Spleen (tissue), 7 donors: ENCODE measurements at regions not wholly inside any gene's neighbourhood (a gene's known extent, or its start where the extent isn't known, plus 50 kb on each side); places are given as distances from the start of the nearest gene placed in this dataset.

Experiments used
- POLR2A ChIP-seq, 3 donors: fragments of 450-650 bp; IDR thresholded peaks; one replicate each; pipeline ENCODE4 v1.5.1; 2017; ENCODE audit warnings: antibody characterized with exemption in 3 of 3, mild to moderate bottlenecking in 1 of 3
- POLR2AphosphoS5 ChIP-seq, 3 donors: sonication (generic); formaldehyde crosslinking; IDR thresholded peaks; one replicate each; pipeline ENCODE4 v1.5.1; 2017; ENCODE audit warnings: antibody characterized with exemption in 3 of 3
- TF ChIP-seq, protein P1 (sequence below), 11 experiments: fragments of 200-600 bp in 7 of 11; fragments of 450-650 bp in 4 of 11; sonication (generic) in 4 of 11; IDR thresholded peaks in 8 of 11; conservative IDR thresholded peaks in 3 of 11; 1 replicate in 7 of 11; 2 replicates in 4 of 11; pipeline versions ENCODE4 v1.4.0 to v1.8.0; 2016 to 2021; ENCODE audit warnings: antibody characterized with exemption in 11 of 11, inconsistent platforms in 4 of 11, mild to moderate bottlenecking in 1 of 11
- donor health status: DM: no; HTN: no; CAD: no; lungs with moderate emphysema.
- donor health status: DM: no; HTN: no; CAD: no.
- donor health status: DM: no; HTN: no; CAD: no.

DNA sequence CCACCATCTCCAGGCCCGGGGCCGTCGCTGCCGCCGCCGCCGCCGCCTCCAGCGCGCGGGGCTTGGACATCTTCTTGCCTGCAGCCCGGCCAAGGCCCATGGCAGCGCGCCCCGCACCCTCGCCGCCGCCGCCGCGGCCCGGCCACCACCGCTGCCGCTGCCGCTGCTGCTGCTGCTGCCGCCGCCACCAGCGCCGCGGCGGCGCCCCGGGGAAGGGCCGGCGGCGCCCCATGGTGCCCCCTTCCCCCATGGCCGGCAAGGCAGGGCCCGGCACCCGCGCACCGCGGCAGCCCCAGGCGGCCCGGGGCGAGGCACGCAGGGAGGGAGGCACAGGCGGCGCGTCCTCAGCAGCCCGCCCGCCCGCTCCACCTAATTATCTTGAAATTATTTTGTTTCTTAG, 3057.4 kb downstream of the RPIA start:
- TF ChIP-seq POLR2AphosphoS5 (IDR thresholded peaks at IDR 0.05) = no peak
- TF ChIP-seq, protein P1, sequence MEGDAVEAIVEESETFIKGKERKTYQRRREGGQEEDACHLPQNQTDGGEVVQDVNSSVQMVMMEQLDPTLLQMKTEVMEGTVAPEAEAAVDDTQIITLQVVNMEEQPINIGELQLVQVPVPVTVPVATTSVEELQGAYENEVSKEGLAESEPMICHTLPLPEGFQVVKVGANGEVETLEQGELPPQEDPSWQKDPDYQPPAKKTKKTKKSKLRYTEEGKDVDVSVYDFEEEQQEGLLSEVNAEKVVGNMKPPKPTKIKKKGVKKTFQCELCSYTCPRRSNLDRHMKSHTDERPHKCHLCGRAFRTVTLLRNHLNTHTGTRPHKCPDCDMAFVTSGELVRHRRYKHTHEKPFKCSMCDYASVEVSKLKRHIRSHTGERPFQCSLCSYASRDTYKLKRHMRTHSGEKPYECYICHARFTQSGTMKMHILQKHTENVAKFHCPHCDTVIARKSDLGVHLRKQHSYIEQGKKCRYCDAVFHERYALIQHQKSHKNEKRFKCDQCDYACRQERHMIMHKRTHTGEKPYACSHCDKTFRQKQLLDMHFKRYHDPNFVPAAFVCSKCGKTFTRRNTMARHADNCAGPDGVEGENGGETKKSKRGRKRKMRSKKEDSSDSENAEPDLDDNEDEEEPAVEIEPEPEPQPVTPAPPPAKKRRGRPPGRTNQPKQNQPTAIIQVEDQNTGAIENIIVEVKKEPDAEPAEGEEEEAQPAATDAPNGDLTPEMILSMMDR (IDR thresholded peaks at IDR 0.05 in 8 of 11, conservative IDR thresholded peaks at IDR 0.05 in 3 of 11) = no peak
- TF ChIP-seq POLR2A (IDR thresholded peaks at IDR 0.05) = no peak
